Calu3 (cell line): ENCODE measurements at regions not wholly inside any gene's neighbourhood (a gene's known extent, or its start where the extent isn't known, plus 50 kb on each side); places are given as distances from the start of the nearest gene placed in this dataset.
A peak's percentile ranks its signal among the peaks of the same experiment; 100 is the strongest.

Experiments
- BruUV-seq: library from RNA; stranded (reverse); fragments of 400-500 nt; replicated peaks from 2 replicates; lab custom pipeline; 2021; lab: Mats Ljungman, UMichigan
- CTCF ChIA-PET: fragments of 300-600 bp; sonication (Branson Sonifier 250); formaldehyde crosslinking; loops from one replicate; lab custom pipeline; 2022; ENCODE audit warnings: antibody characterized with exemption; lab: Charles Lee
- DNase-seq: peaks from one replicate; pipeline ENCODE4 v3.0.0; 2022
- H3K27ac Mint-ChIP-seq: one replicate; pipeline ENCODE4 v1.8.0; 2022; ENCODE audit warnings: mixed read lengths; ENCODE audit not compliant: unreplicated experiment
- H3K27me3 Mint-ChIP-seq: one replicate; pipeline ENCODE4 v1.8.0; 2022; ENCODE audit warnings: mixed read lengths; ENCODE audit not compliant: unreplicated experiment
- H3K36me3 Mint-ChIP-seq: one replicate; pipeline ENCODE4 v1.8.0; 2022; ENCODE audit warnings: mild to moderate bottlenecking, moderate library complexity, mixed read lengths; ENCODE audit not compliant: insufficient read depth, unreplicated experiment
- H3K4me1 Mint-ChIP-seq: one replicate; pipeline ENCODE4 v1.8.0; 2022; ENCODE audit warnings: mild to moderate bottlenecking, low read depth, mixed read lengths; ENCODE audit not compliant: unreplicated experiment
- H3K4me3 Mint-ChIP-seq: one replicate; pipeline ENCODE4 v1.8.0; 2022; ENCODE audit warnings: mild to moderate bottlenecking, low read depth, moderate library complexity, mixed read lengths; ENCODE audit not compliant: unreplicated experiment
- H3K9me3 Mint-ChIP-seq: one replicate; pipeline ENCODE4 v1.8.0; 2022; ENCODE audit warnings: low read depth, mixed read lengths; ENCODE audit not compliant: unreplicated experiment
- intact Hi-C: fragments of 100-400 bp; cut with micrococcal nuclease; formaldehyde crosslinking; loops from one replicate; pipeline ENCODE4 v1.10.0; 2022; ENCODE audit not compliant: unreplicated experiment
- TF ChIP-seq, protein P1 (sequence below): fragments of 200-600 bp; IDR thresholded peaks from one replicate; pipeline ENCODE4 v1.8.0; 2022; ENCODE audit warnings: antibody characterized with exemption; ENCODE audit not compliant: unreplicated experiment

DNA sequence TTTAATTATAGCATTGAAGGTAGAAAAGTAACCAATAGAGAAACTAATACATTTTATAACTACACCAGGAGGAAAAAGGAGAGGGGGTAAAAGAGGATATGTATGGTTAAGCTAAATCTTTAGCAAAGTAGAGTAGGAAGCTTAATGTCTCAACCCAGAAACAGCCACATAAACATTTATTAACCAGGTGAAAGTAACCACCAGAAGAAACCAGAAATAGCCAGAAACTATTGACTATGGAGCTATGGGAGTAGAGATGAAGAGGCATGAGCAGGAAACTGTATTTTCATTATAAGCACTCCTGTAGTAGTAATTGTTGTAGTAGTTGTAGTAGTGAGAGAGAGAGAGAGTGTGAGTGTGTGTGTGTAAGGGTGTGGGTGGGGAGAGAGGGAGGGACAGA lies 617.5 kb upstream of the CHAC2 start:
- intact Hi-C loops = no loop called here
- BruUV-seq = no TSS peak
- CTCF ChIA-PET = no interaction called here
- peaks cover 13% of the 10 kb centered on the region for H3K4me1 Mint-ChIP-seq
- no peaks in the 10 kb centered on the region for H3K27me3 Mint-ChIP-seq
- no peak for DNase-seq
- TF ChIP-seq, protein P1, sequence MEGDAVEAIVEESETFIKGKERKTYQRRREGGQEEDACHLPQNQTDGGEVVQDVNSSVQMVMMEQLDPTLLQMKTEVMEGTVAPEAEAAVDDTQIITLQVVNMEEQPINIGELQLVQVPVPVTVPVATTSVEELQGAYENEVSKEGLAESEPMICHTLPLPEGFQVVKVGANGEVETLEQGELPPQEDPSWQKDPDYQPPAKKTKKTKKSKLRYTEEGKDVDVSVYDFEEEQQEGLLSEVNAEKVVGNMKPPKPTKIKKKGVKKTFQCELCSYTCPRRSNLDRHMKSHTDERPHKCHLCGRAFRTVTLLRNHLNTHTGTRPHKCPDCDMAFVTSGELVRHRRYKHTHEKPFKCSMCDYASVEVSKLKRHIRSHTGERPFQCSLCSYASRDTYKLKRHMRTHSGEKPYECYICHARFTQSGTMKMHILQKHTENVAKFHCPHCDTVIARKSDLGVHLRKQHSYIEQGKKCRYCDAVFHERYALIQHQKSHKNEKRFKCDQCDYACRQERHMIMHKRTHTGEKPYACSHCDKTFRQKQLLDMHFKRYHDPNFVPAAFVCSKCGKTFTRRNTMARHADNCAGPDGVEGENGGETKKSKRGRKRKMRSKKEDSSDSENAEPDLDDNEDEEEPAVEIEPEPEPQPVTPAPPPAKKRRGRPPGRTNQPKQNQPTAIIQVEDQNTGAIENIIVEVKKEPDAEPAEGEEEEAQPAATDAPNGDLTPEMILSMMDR = no peak
- H3K27ac Mint-ChIP-seq = no peak overlapping the region
- no peak overlapping the region for H3K4me3 Mint-ChIP-seq
- no peaks in the 10 kb centered on the region for H3K36me3 Mint-ChIP-seq
- H3K9me3 Mint-ChIP-seq = peaks cover 3% of the 10 kb centered on the region

DNA sequence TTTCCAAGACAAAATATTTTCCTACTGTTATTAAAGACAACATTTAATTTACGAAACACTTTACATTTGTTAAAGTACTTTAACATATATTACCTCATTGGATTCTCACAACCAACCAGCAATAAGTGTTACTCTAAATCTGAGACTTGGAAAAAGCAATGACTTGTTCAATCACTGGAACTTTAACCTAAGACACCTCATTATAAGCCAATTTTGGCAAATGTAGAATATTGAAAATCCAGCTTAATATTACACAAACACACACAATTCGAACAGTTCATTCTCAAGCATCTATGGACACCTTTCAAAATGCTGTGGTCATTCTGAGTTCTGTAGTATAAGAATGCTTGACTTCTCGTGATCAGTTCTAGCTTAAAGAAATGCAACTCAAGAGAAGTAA lies 619.4 kb upstream of the CHAC2 start:
- TF ChIP-seq, protein P1 = no peak
- BruUV-seq = no TSS peak

DNA sequence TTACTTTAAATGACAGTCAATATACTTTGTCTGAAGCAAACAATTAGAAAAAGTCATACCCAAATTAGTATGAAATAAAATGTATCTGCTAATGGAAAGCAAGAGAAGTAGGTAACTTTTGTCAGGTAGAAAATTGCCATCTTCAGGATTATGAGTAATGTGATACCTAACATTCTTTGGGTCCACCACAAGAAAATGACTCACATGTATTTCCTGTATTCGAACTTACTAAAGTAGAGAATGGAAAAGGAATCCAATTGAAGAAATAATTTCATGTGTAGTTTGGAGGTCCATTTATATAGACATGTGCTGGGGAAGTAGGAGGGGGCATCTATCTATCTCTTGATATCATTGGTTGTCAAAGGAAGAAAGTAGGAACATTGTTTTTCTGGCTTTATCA lies 636.2 kb upstream of the CHAC2 start:
- TF ChIP-seq, protein P1 = no peak
- DNase-seq = no peak
- BruUV-seq = no TSS peak
- no peaks in the 10 kb centered on the region for H3K36me3 Mint-ChIP-seq
- peak overlapping the region; percentile 82 for H3K27ac Mint-ChIP-seq
- no peak overlapping the region for H3K4me3 Mint-ChIP-seq
- no peaks in the 10 kb centered on the region for H3K27me3 Mint-ChIP-seq
- intact Hi-C loops = loop anchor here (2.0 kb wide), 1 partner anchor 33 kb away; no protein-coding TSS in a partner anchor
- H3K4me1 Mint-ChIP-seq = peaks cover 40% of the 10 kb centered on the region
- no peaks in the 10 kb centered on the region for H3K9me3 Mint-ChIP-seq
- CTCF ChIA-PET = no interaction called here

More for the DNA sequence above, 619.4 kb upstream of the CHAC2 start:
- H3K4me3 Mint-ChIP-seq = no peak overlapping the region
- H3K27me3 Mint-ChIP-seq = no peaks in the 10 kb centered on the region
- H3K4me1 Mint-ChIP-seq = peaks cover 13% of the 10 kb centered on the region
- intact Hi-C loops = no loop called here
- H3K36me3 Mint-ChIP-seq = no peaks in the 10 kb centered on the region
- H3K9me3 Mint-ChIP-seq = peaks cover 3% of the 10 kb centered on the region
- CTCF ChIA-PET = no interaction called here
- DNase-seq = no peak
- no peak overlapping the region for H3K27ac Mint-ChIP-seq

DNA sequence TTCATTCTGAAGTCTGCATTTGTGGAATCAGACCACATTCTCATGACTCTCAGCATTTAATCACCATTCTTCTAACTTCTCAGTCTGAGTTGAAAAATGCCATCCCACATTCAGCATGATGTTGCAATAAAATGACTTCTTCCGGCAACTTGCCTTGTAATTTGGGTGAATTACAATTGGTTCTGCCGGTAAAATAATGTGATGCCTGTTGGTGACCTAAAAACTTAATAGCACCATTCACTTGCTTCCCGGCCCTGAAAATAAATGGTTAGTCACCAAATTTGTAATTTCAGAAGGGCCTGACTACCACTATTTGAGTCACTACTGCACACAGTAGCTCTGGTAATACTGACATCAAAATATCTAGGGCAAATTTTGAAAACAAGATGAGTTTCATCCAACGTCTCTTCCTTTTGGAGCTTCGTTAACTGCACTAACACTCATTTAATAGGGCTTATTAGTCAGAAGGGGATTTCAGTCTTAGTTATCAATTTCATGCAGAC lies 637.1 kb upstream of the CHAC2 start:
- TF ChIP-seq, protein P1 = no peak
- H3K27me3 Mint-ChIP-seq = no peaks in the 10 kb centered on the region
- peaks cover 42% of the 10 kb centered on the region for H3K4me1 Mint-ChIP-seq
- intact Hi-C loops = loop anchor here (2.0 kb wide), 1 partner anchor 32 kb away; no protein-coding TSS in a partner anchor
- CTCF ChIA-PET = no interaction called here
- DNase-seq = no peak
- BruUV-seq = no TSS peak
- H3K27ac Mint-ChIP-seq = peak overlapping the region; percentile 48
- no peaks in the 10 kb centered on the region for H3K9me3 Mint-ChIP-seq
- no peak overlapping the region for H3K4me3 Mint-ChIP-seq
- H3K36me3 Mint-ChIP-seq = no peaks in the 10 kb centered on the region
